Thyroid gland (tissue), 4 donors: ENCODE measurements at regions not wholly inside any gene's neighbourhood (a gene's known extent, or its start where the extent isn't known, plus 50 kb on each side); places are given as distances from the start of the nearest gene placed in this dataset.

Source experiments
- POLR2A ChIP-seq, 2 donors: fragments of 450-650 bp; IDR thresholded peaks; one replicate each; pipeline ENCODE4 v1.6.1; 2017; ENCODE audit warnings: antibody characterized with exemption in 2 of 2, mild to moderate bottlenecking in 2 of 2, moderate library complexity in 1 of 2
- TF ChIP-seq, protein P1 (sequence below), 6 experiments: fragments of 200-600 bp in 3 of 6; fragments of 450-650 bp in 3 of 6; sonication (generic) in 3 of 6; IDR thresholded peaks; one replicate each; pipeline ENCODE4 v1.5.1; 2016 to 2019; ENCODE audit warnings: antibody characterized with exemption in 6 of 6, mild to moderate bottlenecking in 2 of 6, inconsistent platforms in 1 of 6, moderate library complexity in 1 of 6

DNA sequence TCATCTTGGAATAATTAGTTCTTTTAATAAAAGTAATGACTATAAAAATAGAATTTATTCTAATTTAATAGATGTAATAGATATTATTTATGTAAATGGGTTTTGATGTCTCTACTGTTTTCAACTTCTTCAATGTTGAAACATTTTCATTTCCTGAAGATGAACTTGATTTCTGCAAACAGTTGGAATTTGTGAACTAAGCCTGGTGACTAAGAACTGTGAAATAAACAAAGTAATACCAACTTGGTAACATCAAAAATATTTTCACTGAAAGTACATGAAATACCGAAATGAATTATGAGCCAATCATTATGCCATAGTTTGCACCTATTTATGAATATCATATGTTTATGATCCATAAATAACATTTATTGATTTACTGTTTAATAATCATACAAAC lies 143.8 kb upstream of the FGF10 start:
- TF ChIP-seq, protein P1, sequence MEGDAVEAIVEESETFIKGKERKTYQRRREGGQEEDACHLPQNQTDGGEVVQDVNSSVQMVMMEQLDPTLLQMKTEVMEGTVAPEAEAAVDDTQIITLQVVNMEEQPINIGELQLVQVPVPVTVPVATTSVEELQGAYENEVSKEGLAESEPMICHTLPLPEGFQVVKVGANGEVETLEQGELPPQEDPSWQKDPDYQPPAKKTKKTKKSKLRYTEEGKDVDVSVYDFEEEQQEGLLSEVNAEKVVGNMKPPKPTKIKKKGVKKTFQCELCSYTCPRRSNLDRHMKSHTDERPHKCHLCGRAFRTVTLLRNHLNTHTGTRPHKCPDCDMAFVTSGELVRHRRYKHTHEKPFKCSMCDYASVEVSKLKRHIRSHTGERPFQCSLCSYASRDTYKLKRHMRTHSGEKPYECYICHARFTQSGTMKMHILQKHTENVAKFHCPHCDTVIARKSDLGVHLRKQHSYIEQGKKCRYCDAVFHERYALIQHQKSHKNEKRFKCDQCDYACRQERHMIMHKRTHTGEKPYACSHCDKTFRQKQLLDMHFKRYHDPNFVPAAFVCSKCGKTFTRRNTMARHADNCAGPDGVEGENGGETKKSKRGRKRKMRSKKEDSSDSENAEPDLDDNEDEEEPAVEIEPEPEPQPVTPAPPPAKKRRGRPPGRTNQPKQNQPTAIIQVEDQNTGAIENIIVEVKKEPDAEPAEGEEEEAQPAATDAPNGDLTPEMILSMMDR (IDR thresholded peaks at IDR 0.05): no peak
- TF ChIP-seq POLR2A (IDR thresholded peaks at IDR 0.05): no peak
